ENCODE measurements at regions not wholly inside any gene's neighbourhood (a gene's known extent, or its start where the extent isn't known, plus 50 kb on each side); places are given as distances from the start of the nearest gene placed in this dataset.

DNA sequence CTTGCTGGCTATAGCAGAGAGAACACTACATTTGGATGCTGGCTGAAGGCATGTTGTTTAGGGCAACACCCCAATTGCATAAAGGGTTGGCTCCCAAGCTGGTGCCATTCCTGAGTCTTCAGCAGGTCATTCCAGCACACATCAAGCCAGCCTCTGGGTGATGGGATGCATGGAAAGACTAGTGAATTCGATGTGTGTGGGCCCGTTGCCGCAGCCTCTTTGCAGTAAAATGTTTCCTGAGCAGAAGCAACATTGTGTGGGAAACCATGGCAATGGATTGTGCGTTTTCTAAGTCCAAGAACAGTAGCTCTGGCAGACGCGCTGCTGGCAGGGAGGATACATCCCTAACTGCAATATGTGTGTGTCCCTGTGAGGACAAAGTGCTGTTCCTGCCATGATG is 142.4 kb upstream of the SLC24A3 start:
- TF ChIP-seq PCBP1 (IDR thresholded peaks at IDR 0.05; ENCODE audit: low read depth, low read length, poor library complexity, severe bottlenecking), result no peak
- no peak for TF ChIP-seq GABPB2 (CRISPR knock-in tag; conservative IDR thresholded peaks at IDR 0.05)
- TF ChIP-seq SREBF2 (CRISPR knock-in tag; IDR thresholded peaks at IDR 0.05), result no peak
- TF ChIP-seq MCM7 (IDR thresholded peaks at IDR 0.05), result no peak
- TF ChIP-seq ZNF274 (IDR thresholded peaks at IDR 0.05; ENCODE audit: borderline replicate concordance, low read depth, low read length), result no peak
- TF ChIP-seq, protein P1, sequence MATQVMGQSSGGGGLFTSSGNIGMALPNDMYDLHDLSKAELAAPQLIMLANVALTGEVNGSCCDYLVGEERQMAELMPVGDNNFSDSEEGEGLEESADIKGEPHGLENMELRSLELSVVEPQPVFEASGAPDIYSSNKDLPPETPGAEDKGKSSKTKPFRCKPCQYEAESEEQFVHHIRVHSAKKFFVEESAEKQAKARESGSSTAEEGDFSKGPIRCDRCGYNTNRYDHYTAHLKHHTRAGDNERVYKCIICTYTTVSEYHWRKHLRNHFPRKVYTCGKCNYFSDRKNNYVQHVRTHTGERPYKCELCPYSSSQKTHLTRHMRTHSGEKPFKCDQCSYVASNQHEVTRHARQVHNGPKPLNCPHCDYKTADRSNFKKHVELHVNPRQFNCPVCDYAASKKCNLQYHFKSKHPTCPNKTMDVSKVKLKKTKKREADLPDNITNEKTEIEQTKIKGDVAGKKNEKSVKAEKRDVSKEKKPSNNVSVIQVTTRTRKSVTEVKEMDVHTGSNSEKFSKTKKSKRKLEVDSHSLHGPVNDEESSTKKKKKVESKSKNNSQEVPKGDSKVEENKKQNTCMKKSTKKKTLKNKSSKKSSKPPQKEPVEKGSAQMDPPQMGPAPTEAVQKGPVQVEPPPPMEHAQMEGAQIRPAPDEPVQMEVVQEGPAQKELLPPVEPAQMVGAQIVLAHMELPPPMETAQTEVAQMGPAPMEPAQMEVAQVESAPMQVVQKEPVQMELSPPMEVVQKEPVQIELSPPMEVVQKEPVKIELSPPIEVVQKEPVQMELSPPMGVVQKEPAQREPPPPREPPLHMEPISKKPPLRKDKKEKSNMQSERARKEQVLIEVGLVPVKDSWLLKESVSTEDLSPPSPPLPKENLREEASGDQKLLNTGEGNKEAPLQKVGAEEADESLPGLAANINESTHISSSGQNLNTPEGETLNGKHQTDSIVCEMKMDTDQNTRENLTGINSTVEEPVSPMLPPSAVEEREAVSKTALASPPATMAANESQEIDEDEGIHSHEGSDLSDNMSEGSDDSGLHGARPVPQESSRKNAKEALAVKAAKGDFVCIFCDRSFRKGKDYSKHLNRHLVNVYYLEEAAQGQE (IDR thresholded peaks at IDR 0.05; ENCODE audit: borderline replicate concordance), result no peak
- TF ChIP-seq, protein P1 (CRISPR knock-in tag; IDR thresholded peaks at IDR 0.05; ENCODE audit: low read depth), result no peak
- TF ChIP-seq ZNF311 (CRISPR knock-in tag; IDR thresholded peaks at IDR 0.05), result no peak
- TF ChIP-seq, protein P2, sequence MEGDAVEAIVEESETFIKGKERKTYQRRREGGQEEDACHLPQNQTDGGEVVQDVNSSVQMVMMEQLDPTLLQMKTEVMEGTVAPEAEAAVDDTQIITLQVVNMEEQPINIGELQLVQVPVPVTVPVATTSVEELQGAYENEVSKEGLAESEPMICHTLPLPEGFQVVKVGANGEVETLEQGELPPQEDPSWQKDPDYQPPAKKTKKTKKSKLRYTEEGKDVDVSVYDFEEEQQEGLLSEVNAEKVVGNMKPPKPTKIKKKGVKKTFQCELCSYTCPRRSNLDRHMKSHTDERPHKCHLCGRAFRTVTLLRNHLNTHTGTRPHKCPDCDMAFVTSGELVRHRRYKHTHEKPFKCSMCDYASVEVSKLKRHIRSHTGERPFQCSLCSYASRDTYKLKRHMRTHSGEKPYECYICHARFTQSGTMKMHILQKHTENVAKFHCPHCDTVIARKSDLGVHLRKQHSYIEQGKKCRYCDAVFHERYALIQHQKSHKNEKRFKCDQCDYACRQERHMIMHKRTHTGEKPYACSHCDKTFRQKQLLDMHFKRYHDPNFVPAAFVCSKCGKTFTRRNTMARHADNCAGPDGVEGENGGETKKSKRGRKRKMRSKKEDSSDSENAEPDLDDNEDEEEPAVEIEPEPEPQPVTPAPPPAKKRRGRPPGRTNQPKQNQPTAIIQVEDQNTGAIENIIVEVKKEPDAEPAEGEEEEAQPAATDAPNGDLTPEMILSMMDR (IDR thresholded peaks at IDR 0.05 in 2 of 3, conservative IDR thresholded peaks at IDR 0.05 in 1 of 3; ENCODE audit: insufficient read depth in 2 of 3, low read depth in 1 of 3, low read length in 3 of 3), result no peak
- no peak for TF ChIP-seq FOS (IDR thresholded peaks at IDR 0.05; ENCODE audit: extremely low read depth, insufficient read length)
- no peak for TF ChIP-seq CBX5 (IDR thresholded peaks at IDR 0.05; ENCODE audit: borderline replicate concordance, low read depth)
- no peak for TF ChIP-seq FOXA1 (IDR thresholded peaks at IDR 0.05; ENCODE audit: borderline replicate concordance)
- no peak for TF ChIP-seq ASH1L (IDR thresholded peaks at IDR 0.05; ENCODE audit: borderline replicate concordance, low read depth, partially characterized antibody)
